Occipital lobe (tissue), 1 donor: ENCODE measurements at regions not wholly inside any gene's neighbourhood (a gene's known extent, or its start where the extent isn't known, plus 50 kb on each side); places are given as distances from the start of the nearest gene placed in this dataset.
"Not testable (repeated sequence)": the region's sequence is repeated elsewhere in the genome, so short reads cannot be mapped to it uniquely, and the experiment has no call there.

Experiments
- DNase-seq: peaks from one replicate; lab custom pipeline; 2025; lab: John Stamatoyannopoulos, UW

DNA sequence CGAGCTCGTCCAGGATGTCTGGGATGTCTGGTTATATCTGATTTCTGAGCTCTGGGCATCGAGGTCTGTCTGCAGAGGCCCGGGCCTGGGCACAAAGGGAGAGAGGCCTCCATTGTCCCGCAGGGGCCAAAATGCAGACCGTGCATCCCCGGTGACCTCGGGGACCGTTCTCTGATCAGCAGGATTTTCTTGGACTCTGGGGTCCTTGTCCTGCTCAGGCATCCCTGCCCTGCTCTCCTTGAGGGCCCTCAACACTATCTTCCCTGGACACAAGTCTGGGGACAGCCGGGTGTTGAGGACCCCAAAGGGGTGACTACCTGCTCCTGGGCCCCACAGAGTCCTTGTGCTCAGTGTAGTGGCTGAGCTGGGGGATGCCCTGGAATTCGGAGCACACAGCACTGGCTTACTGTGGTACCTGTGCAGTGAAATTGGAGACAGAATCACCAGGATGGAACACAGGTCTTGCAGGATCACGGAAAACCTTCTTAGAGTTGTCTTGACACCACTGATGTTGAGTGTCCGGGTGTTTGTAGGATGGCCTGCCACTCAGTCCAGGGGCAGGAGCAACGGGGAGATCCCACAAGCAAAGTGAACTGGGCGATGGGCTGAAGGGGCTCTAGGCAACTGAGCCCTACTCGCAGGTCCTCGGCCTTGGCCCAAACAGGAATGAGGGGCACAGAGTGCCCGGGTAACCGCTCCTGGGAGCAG lies 1369.2 kb downstream of the CDH12 start:
- not testable (repeated sequence) for DNase-seq

DNA sequence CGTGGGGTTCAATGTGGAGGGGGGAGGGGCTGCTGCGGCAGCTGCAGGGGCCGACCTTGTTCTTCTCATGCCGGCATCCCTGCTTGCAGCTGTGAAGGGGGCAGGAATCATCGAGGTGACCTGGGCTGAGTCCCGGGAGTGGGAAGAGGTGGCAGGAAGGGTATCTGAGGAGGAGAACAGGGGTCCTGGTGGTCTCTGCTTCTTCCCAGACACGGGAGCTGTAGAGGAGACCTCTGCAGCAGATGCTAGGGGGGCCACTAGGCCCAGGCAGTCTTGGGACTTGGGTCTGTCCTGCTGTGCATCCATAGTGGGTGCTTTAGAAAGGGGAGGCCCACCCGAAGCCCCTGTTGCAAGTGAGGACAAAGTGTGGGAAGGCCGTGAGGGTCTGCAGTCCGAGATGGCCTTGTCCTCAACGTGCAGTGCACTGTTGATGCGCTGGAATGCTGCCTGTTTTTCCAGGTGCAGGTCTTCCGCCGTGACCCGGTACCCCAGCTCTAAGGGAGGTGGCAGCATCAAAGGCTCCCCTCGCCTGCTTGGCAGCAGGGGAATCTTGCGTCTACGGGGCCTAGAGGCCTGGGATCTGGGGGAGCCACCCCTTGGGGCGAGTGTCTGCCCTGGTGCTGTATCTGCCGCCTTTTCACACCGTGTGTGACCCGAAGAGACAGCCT lies 1370.0 kb downstream of the CDH12 start:
- DNase-seq: not testable (repeated sequence)

DNA sequence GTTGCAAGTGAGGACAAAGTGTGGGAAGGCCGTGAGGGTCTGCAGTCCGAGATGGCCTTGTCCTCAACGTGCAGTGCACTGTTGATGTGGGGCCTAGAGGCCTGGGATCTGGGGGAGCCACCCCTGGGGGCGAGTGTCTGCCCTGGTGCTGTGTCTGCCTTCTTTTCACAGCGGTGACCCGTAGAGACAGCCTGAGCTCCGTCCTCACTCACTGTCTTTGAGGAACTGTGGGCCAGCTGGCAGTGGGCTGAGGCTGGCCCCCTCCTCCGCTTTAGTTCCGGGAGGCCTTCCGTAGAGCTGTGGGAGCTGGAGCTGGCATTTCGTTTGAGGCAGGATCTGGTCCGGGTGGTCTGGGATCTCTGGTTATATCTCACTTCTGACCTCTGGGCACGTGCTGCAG lies 1370.6 kb downstream of the CDH12 start:
- not testable (repeated sequence) for DNase-seq

DNA sequence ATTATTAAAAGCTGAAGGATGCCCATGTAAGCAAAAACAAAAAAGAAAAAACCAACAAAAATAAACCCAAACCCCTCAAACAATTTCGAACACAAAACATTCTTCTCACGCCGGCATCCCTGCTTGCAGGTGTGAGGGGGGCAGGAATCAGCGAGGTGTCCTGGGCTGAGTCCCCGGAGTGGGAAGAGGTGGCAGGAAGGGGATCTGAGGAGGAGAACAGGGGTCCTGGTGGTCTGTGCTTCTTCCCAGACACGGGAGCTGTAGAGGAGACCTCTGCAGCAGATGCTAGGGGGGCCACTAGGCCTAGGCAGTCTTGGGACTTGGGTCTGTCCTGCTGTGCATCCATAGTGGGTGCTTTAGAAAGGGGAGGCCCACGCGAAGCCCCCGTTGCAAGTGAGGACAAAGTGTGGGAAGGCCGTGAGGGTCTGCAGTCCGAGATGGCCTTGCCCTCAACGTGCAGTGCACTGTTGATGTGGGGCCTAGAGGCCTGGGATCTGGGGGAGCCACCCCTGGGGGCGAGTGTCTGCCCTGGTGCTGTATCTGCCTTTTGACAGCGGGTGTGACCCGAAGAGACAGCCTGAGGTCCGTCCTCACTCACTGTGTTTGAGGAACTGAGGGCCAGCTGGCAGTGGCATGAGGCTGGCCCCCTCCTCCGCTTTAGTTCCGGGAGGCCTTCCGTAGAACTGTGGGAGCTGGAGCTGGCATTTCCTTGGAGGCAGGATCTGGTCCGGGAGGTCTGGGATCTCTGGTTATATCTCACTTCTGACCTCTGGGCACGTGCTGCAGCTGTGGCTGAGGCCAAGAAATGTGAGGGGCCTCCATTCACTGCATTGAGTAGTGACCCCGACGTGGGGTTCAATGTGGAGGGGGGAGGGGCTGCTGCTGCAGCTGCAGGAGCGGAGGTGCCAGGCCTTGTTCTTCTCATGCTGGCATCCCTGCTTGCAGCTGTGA lies 1371.5 kb downstream of the CDH12 start:
- not testable (repeated sequence) for DNase-seq

GRCh38 chr5:21480054-21480453 lies 1373.1 kb downstream of the CDH12 start:
- DNase-seq: not testable (repeated sequence)

DNA sequence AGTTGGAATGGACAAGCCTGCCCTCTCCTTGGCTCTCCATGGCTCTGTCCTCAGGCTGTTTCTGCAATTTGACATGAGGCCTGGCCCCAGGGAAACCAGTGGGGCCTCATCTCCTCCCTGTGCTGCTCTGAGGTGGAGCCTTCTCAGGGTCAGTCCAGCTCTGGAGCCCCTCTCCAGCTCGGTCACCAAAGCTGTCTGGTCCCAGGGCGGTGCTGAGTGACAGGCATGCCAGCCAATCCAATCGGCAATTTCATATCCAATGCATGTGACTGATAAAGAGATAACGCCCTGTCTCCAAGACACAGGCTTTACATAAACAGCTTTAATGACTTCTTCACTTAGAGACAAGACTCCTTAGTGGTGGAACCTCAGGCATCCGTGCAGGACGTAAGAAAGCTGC lies 1379.2 kb downstream of the CDH12 start:
- not testable (repeated sequence) for DNase-seq

DNA sequence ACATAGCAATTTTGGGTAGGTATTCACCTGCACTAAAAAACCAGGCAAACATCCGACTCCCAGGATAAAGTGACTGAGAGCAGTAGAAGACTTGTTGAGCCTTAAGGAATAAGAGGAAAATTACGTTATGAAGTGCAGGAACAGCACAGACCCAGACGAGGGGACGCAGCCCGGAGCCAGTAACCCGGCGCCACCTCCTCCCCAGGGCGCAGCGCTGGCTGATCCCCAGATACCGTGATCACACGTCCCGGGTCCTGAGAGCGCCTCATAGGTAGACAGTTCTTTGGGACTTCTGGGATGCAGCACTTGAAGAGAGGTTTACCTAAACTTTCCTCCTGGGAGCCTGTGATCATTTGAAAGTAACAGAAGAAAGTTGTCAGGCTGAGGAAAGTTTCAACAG lies 1379.7 kb downstream of the CDH12 start:
- DNase-seq: not testable (repeated sequence)

DNA sequence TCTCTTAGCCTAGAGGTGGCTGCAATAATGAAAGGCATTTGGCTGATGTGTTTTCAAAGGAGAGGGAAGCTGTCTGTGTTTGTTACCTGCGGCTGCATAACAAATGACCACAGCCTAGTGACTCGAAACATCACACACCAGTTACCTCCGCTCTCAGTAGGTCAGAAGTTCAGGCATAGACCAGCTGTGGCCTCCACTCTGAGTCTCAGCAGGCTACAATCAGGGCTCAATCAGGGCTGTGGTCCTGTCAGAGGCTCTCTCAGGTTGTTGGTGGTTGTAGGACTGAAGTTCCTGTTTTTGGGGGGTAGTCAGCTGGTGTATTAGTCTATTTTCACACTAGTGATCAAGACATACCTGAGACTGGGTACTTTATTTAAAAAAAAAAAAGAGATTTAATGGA lies 1381.5 kb downstream of the CDH12 start:
- not testable (repeated sequence) for DNase-seq

- DNase-seq: not testable (repeated sequence)
These were observed 1383.5 kb downstream of the CDH12 start for GRCh38 chr5:21469523-21470101.

DNA sequence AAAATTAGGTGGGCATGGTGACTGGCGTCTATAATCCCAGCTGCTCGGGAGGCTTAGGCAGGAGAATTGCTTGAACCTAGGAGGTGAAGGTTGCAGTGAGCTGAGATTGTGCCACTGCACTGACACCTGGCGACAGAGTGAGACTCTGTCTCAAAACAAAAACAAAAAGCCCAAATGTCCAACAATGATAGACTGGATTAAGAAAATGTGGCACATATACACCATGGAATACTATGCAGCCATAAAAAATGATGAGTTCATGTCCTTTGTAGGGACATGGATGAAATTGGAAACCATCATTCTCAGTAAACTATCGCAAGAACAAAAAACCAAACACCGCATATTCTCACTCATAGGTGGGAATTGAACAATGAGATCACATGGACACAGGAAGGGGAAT lies 1385.6 kb downstream of the CDH12 start:
- DNase-seq: not testable (repeated sequence)

- DNase-seq: not testable (repeated sequence)
These were observed 1393.4 kb downstream of the CDH12 start for GRCh38 chr5:21459744-21460073.

DNA sequence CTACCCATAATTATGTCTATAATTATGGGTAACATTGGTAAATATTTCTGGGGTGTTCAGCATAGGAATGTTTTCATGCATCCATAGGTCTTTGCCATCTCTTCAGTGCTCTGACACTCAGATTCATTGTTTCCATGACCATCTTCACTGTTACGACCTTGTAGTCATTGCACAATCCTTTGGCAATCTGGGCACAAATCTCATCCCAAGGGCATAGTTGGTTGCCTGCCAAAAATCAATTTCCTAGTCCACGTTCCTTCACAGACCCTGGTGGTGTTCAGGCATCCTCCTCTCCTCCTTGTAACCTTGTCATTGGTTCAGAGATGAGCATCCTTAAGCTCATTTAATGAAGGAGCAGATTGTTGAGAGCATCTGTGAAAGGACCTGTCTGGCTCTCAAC lies 1400.7 kb downstream of the CDH12 start:
- DNase-seq: no peak

DNA sequence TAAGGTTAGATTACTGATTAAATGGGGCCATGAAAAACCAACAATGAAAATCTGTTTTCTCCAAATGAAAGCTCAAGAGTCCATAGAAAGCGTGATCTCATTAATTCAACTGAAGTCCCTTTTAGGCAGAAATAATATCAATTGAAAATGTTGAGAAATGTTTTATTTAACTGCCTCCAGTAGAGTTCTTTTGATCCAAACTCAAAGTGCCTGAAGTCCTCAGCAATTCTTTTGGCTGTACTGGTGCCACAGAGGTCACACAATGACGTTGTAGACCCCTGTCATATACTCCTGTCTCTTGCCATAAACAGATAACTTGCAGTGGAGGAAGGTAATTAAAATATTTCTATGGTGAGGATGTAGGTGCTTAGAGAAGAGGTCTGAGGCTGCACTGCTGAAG lies 1420.5 kb downstream of the CDH12 start:
- DNase-seq: no peak

GRCh38 chr5:21424907-21425306 lies 1428.2 kb downstream of the CDH12 start:
- DNase-seq: no peak

GRCh38 chr5:21419383-21419782 lies 1431.4 kb upstream of the CDH18 start:
- DNase-seq: no peak

- not testable (repeated sequence) for DNase-seq
These were observed 1414.1 kb upstream of the CDH18 start for GRCh38 chr5:21402089-21402488.

DNA sequence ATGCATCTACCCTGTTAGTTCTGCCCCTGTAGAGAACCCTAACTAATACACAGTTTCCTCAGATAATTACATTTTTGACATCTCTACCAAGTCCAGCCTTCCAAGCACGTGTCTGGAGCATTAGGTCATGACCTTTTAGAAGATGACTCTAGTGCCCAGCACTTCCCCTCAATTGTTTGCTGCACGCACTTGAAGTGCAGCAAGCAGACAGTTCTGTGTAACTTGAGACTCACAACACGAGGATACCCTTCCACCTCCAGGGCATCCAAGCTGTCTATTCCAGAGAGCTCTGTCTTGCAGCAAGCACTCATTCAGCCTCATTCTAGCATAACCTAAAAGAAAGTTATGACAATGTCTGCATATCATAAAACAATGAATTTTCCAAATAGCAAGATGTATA lies 1410.5 kb upstream of the CDH18 start:
- no peak for DNase-seq

GRCh38 chr5:21397693-21398092 lies 1409.7 kb upstream of the CDH18 start:
- DNase-seq: no peak

- DNase-seq: no peak
These were observed 1403.5 kb upstream of the CDH18 start for GRCh38 chr5:21391506-21391905.

DNA sequence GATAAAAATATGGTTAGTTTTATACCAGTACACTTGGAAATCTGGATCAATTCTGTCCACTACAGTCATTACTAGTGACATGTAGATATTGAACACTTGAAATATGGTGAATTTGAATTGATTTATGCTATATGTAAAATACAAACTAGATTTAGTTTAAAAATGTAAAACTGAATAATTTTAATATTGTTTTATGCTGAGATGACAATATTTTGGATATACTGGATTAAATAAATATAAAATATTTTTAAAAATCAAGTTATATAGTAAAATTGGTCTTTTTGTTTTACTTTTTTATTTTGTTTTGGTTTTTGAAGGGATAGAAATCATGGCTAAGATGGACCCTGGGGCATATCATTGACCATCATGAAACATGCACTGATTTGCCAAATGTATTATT lies 1372.8 kb upstream of the CDH18 start:
- DNase-seq: not testable (repeated sequence)

DNA sequence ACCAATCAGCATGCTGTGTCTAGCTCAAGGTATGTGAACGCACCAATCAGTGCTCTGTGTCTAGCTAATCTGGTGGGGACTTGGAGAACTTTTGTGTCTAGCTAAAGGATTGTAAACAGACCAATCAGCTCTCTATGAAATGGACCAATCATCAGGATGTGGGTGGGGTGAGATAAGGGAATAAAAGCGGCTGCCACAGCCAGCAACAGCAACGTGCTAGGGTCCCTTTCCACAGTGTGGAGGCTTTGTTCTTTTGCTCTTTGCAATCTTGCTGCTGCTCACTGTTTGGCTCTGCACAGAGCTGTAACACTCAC lies 1353.9 kb upstream of the CDH18 start:
- not testable (repeated sequence) for DNase-seq
